ENCODE measurements at regions not wholly inside any gene's neighbourhood (a gene's known extent, or its start where the extent isn't known, plus 50 kb on each side); places are given as distances from the start of the nearest gene placed in this dataset.

- Mint-ChIP-seq H3K27ac (no peak overlapping the region), H3K4me3 (no peak overlapping the region), H3K4me1 (no peaks in the 10 kb centered on the region), H3K27me3 (peaks cover 2% of the 10 kb centered on the region), H3K36me3 (ENCODE audit: low read depth) (no peaks in the 10 kb centered on the region), H3K9me3 (no peaks in the 10 kb centered on the region)
- DNase-seq: no peak
- intact Hi-C loops (cut with micrococcal nuclease): no loop called here
Observed at GRCh38 chr3:132203889-132204596, 113.2 kb upstream of the ACP3 start.

GRCh38 chr3:132205609-132206008, 111.6 kb upstream of the ACP3 start:
- Mint-ChIP-seq H3K9me3 (no peaks in the 10 kb centered on the region), H3K4me1 (no peaks in the 10 kb centered on the region), H3K36me3 (ENCODE audit: low read depth) (no peaks in the 10 kb centered on the region), H3K27ac (no peak overlapping the region), H3K4me3 (no peak overlapping the region), H3K27me3 (peaks cover 6% of the 10 kb centered on the region)
- DNase-seq: no peak
- intact Hi-C loops (cut with micrococcal nuclease): no loop called here

GRCh38 chr3:132209855-132210254, 107.4 kb upstream of the ACP3 start:
- Mint-ChIP-seq H3K27me3 (peaks cover 6% of the 10 kb centered on the region), H3K9me3 (no peaks in the 10 kb centered on the region), H3K27ac (no peak overlapping the region), H3K4me3 (no peak overlapping the region), H3K36me3 (ENCODE audit: low read depth) (no peaks in the 10 kb centered on the region), H3K4me1 (no peaks in the 10 kb centered on the region)
- no peak for DNase-seq
- intact Hi-C loops (cut with micrococcal nuclease): no loop called here

- no peaks in the 10 kb centered on the region for H3K36me3 Mint-ChIP-seq (ENCODE audit: low read depth)
- H3K27ac Mint-ChIP-seq: no peak overlapping the region
- H3K4me3 Mint-ChIP-seq: no peak overlapping the region
- peaks cover 6% of the 10 kb centered on the region for H3K27me3 Mint-ChIP-seq
- peak; percentile 61 for DNase-seq
- no peaks in the 10 kb centered on the region for H3K9me3 Mint-ChIP-seq
- no peaks in the 10 kb centered on the region for H3K4me1 Mint-ChIP-seq
- intact Hi-C loops (cut with micrococcal nuclease): no loop called here
Observed at GRCh38 chr3:132210476-132211346, 106.5 kb upstream of the ACP3 start.

GRCh38 chr3:132211896-132212295, 105.3 kb upstream of the ACP3 start:
- Mint-ChIP-seq H3K36me3 (ENCODE audit: low read depth) (no peaks in the 10 kb centered on the region), H3K27me3 (peaks cover 6% of the 10 kb centered on the region), H3K4me1 (no peaks in the 10 kb centered on the region), H3K27ac (no peak overlapping the region), H3K4me3 (no peak overlapping the region), H3K9me3 (no peaks in the 10 kb centered on the region)
- DNase-seq: no peak
- intact Hi-C loops (cut with micrococcal nuclease): no loop called here

- no peak for DNase-seq
- H3K4me1 Mint-ChIP-seq: no peaks in the 10 kb centered on the region
- H3K36me3 Mint-ChIP-seq (ENCODE audit: low read depth): no peaks in the 10 kb centered on the region
- no peaks in the 10 kb centered on the region for H3K9me3 Mint-ChIP-seq
- peaks cover 4% of the 10 kb centered on the region for H3K27me3 Mint-ChIP-seq
- intact Hi-C loops (cut with micrococcal nuclease): no loop called here
- no peak overlapping the region for H3K27ac Mint-ChIP-seq
- no peak overlapping the region for H3K4me3 Mint-ChIP-seq
Observed at GRCh38 chr3:132218817-132219755, 98.1 kb upstream of the ACP3 start.

GRCh38 chr3:132220986-132221385, 96.2 kb upstream of the ACP3 start:
- DNase-seq: no peak
- H3K27me3 Mint-ChIP-seq: peaks cover 4% of the 10 kb centered on the region
- H3K4me3 Mint-ChIP-seq: no peak overlapping the region
- H3K9me3 Mint-ChIP-seq: no peaks in the 10 kb centered on the region
- H3K36me3 Mint-ChIP-seq (ENCODE audit: low read depth): no peaks in the 10 kb centered on the region
- H3K27ac Mint-ChIP-seq: no peak overlapping the region
- intact Hi-C loops (cut with micrococcal nuclease): no loop called here
- no peaks in the 10 kb centered on the region for H3K4me1 Mint-ChIP-seq

- DNase-seq: no peak
- intact Hi-C loops (cut with micrococcal nuclease): no loop called here
- no peak overlapping the region for H3K27ac Mint-ChIP-seq
Observed at GRCh38 chr3:132222868-132223538, 94.2 kb upstream of the ACP3 start.

GRCh38 chr3:132225664-132226063, 91.5 kb upstream of the ACP3 start:
- Mint-ChIP-seq H3K4me1 (no peaks in the 10 kb centered on the region), H3K4me3 (no peak overlapping the region), H3K27me3 (peaks cover 2% of the 10 kb centered on the region), H3K27ac (no peak overlapping the region), H3K9me3 (no peaks in the 10 kb centered on the region), H3K36me3 (ENCODE audit: low read depth) (no peaks in the 10 kb centered on the region)
- no peak for DNase-seq
- intact Hi-C loops (cut with micrococcal nuclease): no loop called here

More at GRCh38 chr3:132222868-132223538, 94.2 kb upstream of the ACP3 start:
- Mint-ChIP-seq H3K36me3 (ENCODE audit: low read depth) (no peaks in the 10 kb centered on the region), H3K4me1 (no peaks in the 10 kb centered on the region), H3K27me3 (peaks cover 6% of the 10 kb centered on the region), H3K4me3 (no peak overlapping the region), H3K9me3 (no peaks in the 10 kb centered on the region)

GRCh38 chr3:132228923-132229322, 88.3 kb upstream of the ACP3 start:
- Mint-ChIP-seq H3K4me1 (no peaks in the 10 kb centered on the region), H3K9me3 (no peaks in the 10 kb centered on the region), H3K4me3 (no peak overlapping the region), H3K27ac (no peak overlapping the region), H3K27me3 (peaks cover 2% of the 10 kb centered on the region), H3K36me3 (ENCODE audit: low read depth) (no peaks in the 10 kb centered on the region)
- intact Hi-C loops (cut with micrococcal nuclease): no loop called here
- DNase-seq: no peak

GRCh38 chr3:132229641-132230040, 87.6 kb upstream of the ACP3 start:
- Mint-ChIP-seq H3K9me3 (no peaks in the 10 kb centered on the region), H3K27me3 (peaks cover 2% of the 10 kb centered on the region), H3K4me1 (no peaks in the 10 kb centered on the region), H3K27ac (no peak overlapping the region), H3K4me3 (no peak overlapping the region), H3K36me3 (ENCODE audit: low read depth) (no peaks in the 10 kb centered on the region)
- no peak for DNase-seq
- intact Hi-C loops (cut with micrococcal nuclease): no loop called here

GRCh38 chr3:132230156-132231000, 86.8 kb upstream of the ACP3 start:
- H3K27ac Mint-ChIP-seq: no peak overlapping the region
- no peaks in the 10 kb centered on the region for H3K9me3 Mint-ChIP-seq
- no peaks in the 10 kb centered on the region for H3K4me1 Mint-ChIP-seq
- no peak for DNase-seq
- H3K27me3 Mint-ChIP-seq: peaks cover 2% of the 10 kb centered on the region
- H3K4me3 Mint-ChIP-seq: no peak overlapping the region
- intact Hi-C loops (cut with micrococcal nuclease): no loop called here
- H3K36me3 Mint-ChIP-seq (ENCODE audit: low read depth): no peaks in the 10 kb centered on the region

GRCh38 chr3:132231633-132232032, 85.6 kb upstream of the ACP3 start:
- H3K4me1 Mint-ChIP-seq: no peaks in the 10 kb centered on the region
- no peaks in the 10 kb centered on the region for H3K9me3 Mint-ChIP-seq
- no peaks in the 10 kb centered on the region for H3K27me3 Mint-ChIP-seq
- H3K4me3 Mint-ChIP-seq: no peak overlapping the region
- DNase-seq: no peak
- no peaks in the 10 kb centered on the region for H3K36me3 Mint-ChIP-seq (ENCODE audit: low read depth)
- no peak overlapping the region for H3K27ac Mint-ChIP-seq
- intact Hi-C loops (cut with micrococcal nuclease): no loop called here
